ENCODE measurements at regions not wholly inside any gene's neighbourhood (a gene's known extent, or its start where the extent isn't known, plus 50 kb on each side); places are given as distances from the start of the nearest gene placed in this dataset.

DNA sequence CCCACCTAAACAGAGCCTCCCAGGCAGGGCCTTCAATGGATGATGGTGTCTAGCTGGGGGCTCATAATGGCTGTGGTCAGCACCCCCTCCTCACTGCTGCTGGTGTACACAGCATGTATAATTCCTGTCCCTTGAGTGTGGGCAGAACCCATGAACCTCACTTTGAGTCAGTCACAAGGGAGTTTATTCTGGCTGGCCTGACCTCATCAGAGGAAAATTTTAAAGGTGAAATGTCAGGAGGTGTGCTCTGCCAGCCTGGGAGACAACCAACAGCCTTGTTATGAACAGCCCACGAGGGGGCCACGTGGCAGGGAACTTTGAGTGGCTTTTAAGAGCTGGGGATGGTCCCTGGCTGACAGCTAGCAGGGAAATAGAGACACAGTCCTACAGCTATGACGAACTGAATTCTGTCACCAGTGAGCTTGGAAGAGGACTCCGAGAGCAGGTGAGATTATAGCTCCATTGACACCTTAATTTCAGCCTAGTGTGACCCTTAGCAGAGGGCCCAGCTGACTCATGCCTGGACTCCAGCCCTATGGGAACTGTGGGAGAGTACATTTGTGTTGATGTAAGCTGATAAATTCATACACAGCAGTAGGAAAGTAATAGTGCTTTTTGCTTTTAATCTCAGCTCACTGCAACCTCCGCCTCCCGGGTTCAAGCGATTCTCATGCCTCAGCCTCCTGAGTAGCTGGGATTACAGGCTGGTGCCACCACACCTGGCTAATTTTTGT lies 73.5 kb upstream of the RUNX3 start:
- intact Hi-C loops (cut with DNase I): no loop called here
- DNase-seq: no peak
- 84 to 85% methylated on average over 7 of the region's 7 CpGs for WGBS, 2 donors
- Histone ChIP-seq H3K9me3 (no peaks in the 10 kb centered on the region), H3K4me1 (no peaks in the 10 kb centered on the region), H3K4me3 (no peak overlapping the region), H3K27ac (no peak overlapping the region), H3K36me3 (replicated peaks in 1 of 2; ENCODE audit: insufficient read depth in 1 of 2, low read depth in 2 of 2) (no peaks in the 10 kb centered on the region), H3K27me3 (no peaks in the 10 kb centered on the region)
- TF ChIP-seq, protein P1, sequence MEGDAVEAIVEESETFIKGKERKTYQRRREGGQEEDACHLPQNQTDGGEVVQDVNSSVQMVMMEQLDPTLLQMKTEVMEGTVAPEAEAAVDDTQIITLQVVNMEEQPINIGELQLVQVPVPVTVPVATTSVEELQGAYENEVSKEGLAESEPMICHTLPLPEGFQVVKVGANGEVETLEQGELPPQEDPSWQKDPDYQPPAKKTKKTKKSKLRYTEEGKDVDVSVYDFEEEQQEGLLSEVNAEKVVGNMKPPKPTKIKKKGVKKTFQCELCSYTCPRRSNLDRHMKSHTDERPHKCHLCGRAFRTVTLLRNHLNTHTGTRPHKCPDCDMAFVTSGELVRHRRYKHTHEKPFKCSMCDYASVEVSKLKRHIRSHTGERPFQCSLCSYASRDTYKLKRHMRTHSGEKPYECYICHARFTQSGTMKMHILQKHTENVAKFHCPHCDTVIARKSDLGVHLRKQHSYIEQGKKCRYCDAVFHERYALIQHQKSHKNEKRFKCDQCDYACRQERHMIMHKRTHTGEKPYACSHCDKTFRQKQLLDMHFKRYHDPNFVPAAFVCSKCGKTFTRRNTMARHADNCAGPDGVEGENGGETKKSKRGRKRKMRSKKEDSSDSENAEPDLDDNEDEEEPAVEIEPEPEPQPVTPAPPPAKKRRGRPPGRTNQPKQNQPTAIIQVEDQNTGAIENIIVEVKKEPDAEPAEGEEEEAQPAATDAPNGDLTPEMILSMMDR (IDR thresholded peaks at IDR 0.05): no peak
- no peak for TF ChIP-seq POLR2A (IDR thresholded peaks at IDR 0.05)
- ATAC-seq: no peak

DNA sequence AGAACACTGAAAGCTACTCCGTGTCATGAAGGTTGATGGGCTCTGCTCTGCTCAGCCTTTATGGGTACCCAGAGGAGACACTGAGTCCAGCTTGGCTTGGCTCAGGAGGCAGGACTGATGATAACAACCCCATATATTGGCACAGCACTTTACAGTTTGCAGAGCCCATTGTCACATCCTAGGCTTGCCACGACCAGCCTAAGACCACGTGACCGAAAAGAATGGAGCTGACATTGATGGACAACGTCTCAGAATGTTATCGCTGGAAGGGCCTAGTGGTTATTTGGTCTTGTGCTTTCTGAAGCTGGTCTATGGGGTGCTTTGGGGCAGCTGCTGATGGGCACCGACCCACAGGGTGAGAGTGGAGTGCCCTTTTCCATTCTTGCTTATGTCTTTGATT lies 72.9 kb upstream of the RUNX3 start:
- Histone ChIP-seq H3K27me3 (no peaks in the 10 kb centered on the region), H3K4me3 (no peak overlapping the region), H3K9me3 (no peaks in the 10 kb centered on the region), H3K27ac (no peak overlapping the region), H3K36me3 (replicated peaks in 1 of 2; ENCODE audit: insufficient read depth in 1 of 2, low read depth in 2 of 2) (no peaks in the 10 kb centered on the region), H3K4me1 (no peaks in the 10 kb centered on the region)
- ATAC-seq: no peak
- intact Hi-C loops (cut with DNase I): no loop called here
- TF ChIP-seq, protein P1 (IDR thresholded peaks at IDR 0.05): no peak
- no peak for TF ChIP-seq POLR2A (IDR thresholded peaks at IDR 0.05)
- WGBS, 2 donors: 78 to 90% methylated on average over 6 to 7 of the region's 7 CpGs
- no peak for DNase-seq

DNA sequence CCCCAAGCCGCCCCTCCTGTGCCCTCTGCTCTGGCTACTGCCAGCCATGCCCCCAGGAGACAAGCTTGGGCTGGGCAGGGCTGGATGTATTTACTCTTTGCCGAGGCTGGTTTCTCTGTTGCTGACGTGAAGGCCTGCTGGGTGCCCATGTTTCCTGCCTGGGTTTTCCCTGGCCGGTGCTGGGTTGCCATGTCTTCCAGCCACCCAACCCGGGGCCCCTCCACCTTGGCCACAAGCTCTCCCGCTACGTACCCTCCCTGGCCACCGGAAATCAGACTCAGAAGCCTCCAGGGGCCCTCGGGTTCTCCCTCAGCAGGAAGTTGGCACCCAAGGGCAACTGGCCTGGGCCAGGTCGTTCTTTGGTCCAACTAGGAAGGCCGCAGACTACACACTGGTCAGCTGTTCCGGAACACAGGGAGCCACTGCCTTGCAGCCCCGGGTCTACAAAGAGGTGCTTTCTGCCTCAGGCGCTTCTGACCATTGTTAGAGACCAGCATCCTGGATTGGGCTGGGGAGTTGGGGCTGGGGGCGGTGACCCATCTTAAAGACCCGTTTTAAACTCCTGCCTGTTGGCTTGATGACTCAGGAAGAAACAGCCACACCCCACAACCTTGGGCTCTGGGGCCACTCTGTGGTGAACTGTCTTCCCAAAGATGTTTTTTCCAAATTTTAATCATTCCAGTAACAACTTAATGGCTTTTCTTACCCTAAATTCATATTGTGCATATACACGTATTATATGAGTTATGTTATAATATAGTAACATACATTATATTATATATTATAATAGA lies 71.2 kb upstream of the RUNX3 start:
- no peak overlapping the region for H3K27ac ChIP-seq
- H3K36me3 ChIP-seq (replicated peaks in 1 of 2; ENCODE audit: insufficient read depth in 1 of 2, low read depth in 2 of 2): no peaks in the 10 kb centered on the region
- intact Hi-C loops (cut with DNase I): no loop called here
- DNase-seq: no peak
- no peaks in the 10 kb centered on the region for H3K9me3 ChIP-seq
- H3K4me3 ChIP-seq: no peak overlapping the region
- 56 to 76% methylated on average over 7 to 17 of the region's 17 CpGs for WGBS, 2 donors
- no peak for ATAC-seq
- TF ChIP-seq POLR2A (IDR thresholded peaks at IDR 0.05): no peak
- TF ChIP-seq, protein P1 (IDR thresholded peaks at IDR 0.05): no peak
- no peaks in the 10 kb centered on the region for H3K27me3 ChIP-seq
- H3K4me1 ChIP-seq: no peaks in the 10 kb centered on the region

DNA sequence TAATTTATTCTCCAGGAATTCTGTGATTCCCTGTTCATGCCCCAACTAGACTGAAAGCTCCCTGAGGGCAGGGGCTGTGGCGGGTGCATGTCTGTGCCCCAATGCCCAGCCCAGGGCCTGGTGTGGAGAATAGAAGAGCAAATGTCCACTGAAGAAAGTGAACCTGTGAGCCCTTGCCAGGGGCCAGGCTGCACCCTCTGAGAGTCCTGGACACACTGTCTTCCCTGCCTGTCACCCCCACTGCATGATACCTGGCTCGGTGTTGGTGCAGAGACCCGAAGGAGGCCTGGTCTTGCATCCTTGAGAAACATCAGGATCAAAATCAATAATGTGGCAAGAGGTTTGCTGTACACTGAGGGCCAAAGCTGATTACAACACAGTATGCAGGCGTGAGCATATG lies 69.8 kb upstream of the RUNX3 start:
- intact Hi-C loops (cut with DNase I): no loop called here
- Histone ChIP-seq H3K4me3 (no peak overlapping the region), H3K27ac (no peak overlapping the region), H3K36me3 (replicated peaks in 1 of 2; ENCODE audit: insufficient read depth in 1 of 2, low read depth in 2 of 2) (no peaks in the 10 kb centered on the region), H3K4me1 (no peaks in the 10 kb centered on the region), H3K27me3 (no peaks in the 10 kb centered on the region), H3K9me3 (no peaks in the 10 kb centered on the region)
- 61 to 75% methylated on average over 3 to 4 of the region's 4 CpGs for WGBS, 2 donors
- TF ChIP-seq, protein P1 (IDR thresholded peaks at IDR 0.05): no peak
- TF ChIP-seq POLR2A (IDR thresholded peaks at IDR 0.05): no peak
- no peak for ATAC-seq
- no peak for DNase-seq
